Breast epithelium (tissue), 4 donors: ENCODE measurements at regions not wholly inside any gene's neighbourhood (a gene's known extent, or its start where the extent isn't known, plus 50 kb on each side); places are given as distances from the start of the nearest gene placed in this dataset.
A peak's percentile ranks its signal among the peaks of the same experiment; 100 is the strongest.

Source experiments
- DNase-seq, 2 donors: peaks; one replicate each; pipeline ENCODE4 v3.0.0-alpha.2; 2019; ENCODE audit warnings: low spot score in 2 of 2
- H3K27ac ChIP-seq, 2 donors: fragments of 200-600 bp; sonication (generic) in 1 of 2; one replicate each; pipeline ENCODE4 v1.5.1; 2016 to 2019; ENCODE audit warnings: mild to moderate bottlenecking in 1 of 2
- H3K27me3 ChIP-seq, 2 donors: fragments of 200-600 bp; sonication (generic) in 1 of 2; one replicate each; pipeline versions ENCODE4 v1.5.1 to v1.6.0; 2017 to 2019; ENCODE audit warnings: control low read depth in 1 of 2, mild to moderate bottlenecking in 1 of 2
- H3K36me3 ChIP-seq: fragments of 200-600 bp; one replicate; pipeline ENCODE4 v1.5.1; 2019
- H3K4me1 ChIP-seq, 2 donors: fragments of 200-600 bp; sonication (generic); one replicate each; pipeline ENCODE4 v1.5.1; 2016 to 2019; ENCODE audit warnings: control low read depth in 1 of 2
- H3K4me3 ChIP-seq, 3 donors: fragments of 200-600 bp; sonication (generic); 1 replicate in 2 of 3; 2 replicates in 1 of 3; pipeline ENCODE4 v1.5.1; 2016 to 2019; ENCODE audit warnings: mild to moderate bottlenecking in 3 of 3, moderate library complexity in 2 of 3
- H3K9me3 ChIP-seq, 2 donors: fragments of 200-600 bp; sonication (generic) in 1 of 2; one replicate each; pipeline ENCODE4 v1.5.1; 2016 to 2019; ENCODE audit warnings: control low read depth in 1 of 2
- CTCF ChIP-seq, 3 donors: fragments of 450-650 bp; IDR thresholded peaks; one replicate each; pipeline ENCODE4 v1.5.1; 2016 to 2017; ENCODE audit warnings: antibody characterized with exemption in 3 of 3, mild to moderate bottlenecking in 3 of 3, moderate library complexity in 3 of 3
- POLR2A ChIP-seq: fragments of 450-650 bp; IDR thresholded peaks from one replicate; pipeline ENCODE4 v1.6.1; 2016; ENCODE audit warnings: antibody characterized with exemption, mild to moderate bottlenecking, moderate library complexity
- POLR2AphosphoS5 ChIP-seq, 3 donors: sonication (generic); formaldehyde crosslinking; IDR thresholded peaks; one replicate each; pipeline ENCODE4 v1.6.1; 2017; ENCODE audit warnings: antibody characterized with exemption in 3 of 3
- intact Hi-C: fragments of 100-400 bp; cut with DNase I; formaldehyde crosslinking; loops from one replicate; pipeline ENCODE4 v1.15.1; 2023; ENCODE audit warnings: low total_unique reads

GRCh38 chr1:55569417-55569816 lies 354.3 kb upstream of the USP24 start:
- DNase-seq: no peak
- Histone ChIP-seq H3K4me3 (no peak overlapping the region), H3K9me3 (peaks cover 0 to 3% of the 10 kb centered on the region in 2 donors), H3K27ac (no peak overlapping the region), H3K36me3 (no peaks in the 10 kb centered on the region), H3K27me3 (no peaks in the 10 kb centered on the region), H3K4me1 (no peaks in the 10 kb centered on the region)
- TF ChIP-seq CTCF (IDR thresholded peaks at IDR 0.05) (no peak), POLR2A (no peak), POLR2AphosphoS5 (IDR thresholded peaks at IDR 0.05) (no peak)
- intact Hi-C loops: no loop called here

GRCh38 chr1:55568732-55569131 lies 353.6 kb upstream of the USP24 start:
- no peaks in the 10 kb centered on the region for H3K4me1 ChIP-seq
- no peak overlapping the region for H3K27ac ChIP-seq
- no peaks in the 10 kb centered on the region for H3K27me3 ChIP-seq
- peaks cover 0 to 3% of the 10 kb centered on the region in 2 donors for H3K9me3 ChIP-seq
- H3K36me3 ChIP-seq: no peaks in the 10 kb centered on the region
- TF ChIP-seq POLR2A: no peak
- no peak for TF ChIP-seq POLR2AphosphoS5 (IDR thresholded peaks at IDR 0.05)
- no peak for TF ChIP-seq CTCF (IDR thresholded peaks at IDR 0.05)
- no peak for DNase-seq
- H3K4me3 ChIP-seq: no peak overlapping the region
- intact Hi-C loops: no loop called here

GRCh38 chr1:55560266-55560665 lies 345.1 kb upstream of the USP24 start:
- no peak overlapping the region for H3K4me3 ChIP-seq
- DNase-seq: no peak
- intact Hi-C loops: no loop called here
- no peaks in the 10 kb centered on the region for H3K36me3 ChIP-seq
- no peak for TF ChIP-seq POLR2AphosphoS5 (IDR thresholded peaks at IDR 0.05)
- no peak for TF ChIP-seq POLR2A
- no peak for TF ChIP-seq CTCF (IDR thresholded peaks at IDR 0.05)
- no peaks in the 10 kb centered on the region for H3K9me3 ChIP-seq
- H3K27ac ChIP-seq: peak overlapping the region in 1 of 2 donors; percentile 43
- H3K4me1 ChIP-seq: no peaks in the 10 kb centered on the region
- no peaks in the 10 kb centered on the region for H3K27me3 ChIP-seq

GRCh38 chr1:55559842-55560241 lies 344.7 kb upstream of the USP24 start:
- Histone ChIP-seq H3K27me3 (no peaks in the 10 kb centered on the region), H3K4me3 (no peak overlapping the region), H3K9me3 (no peaks in the 10 kb centered on the region), H3K27ac (peak overlapping the region in 1 of 2 donors; percentile 43), H3K36me3 (no peaks in the 10 kb centered on the region), H3K4me1 (no peaks in the 10 kb centered on the region)
- TF ChIP-seq CTCF (IDR thresholded peaks at IDR 0.05) (no peak), POLR2AphosphoS5 (IDR thresholded peaks at IDR 0.05) (no peak), POLR2A (no peak)
- DNase-seq: no peak
- intact Hi-C loops: no loop called here

- no peak for DNase-seq
- H3K4me3 ChIP-seq: no peak overlapping the region
- H3K4me1 ChIP-seq: no peaks in the 10 kb centered on the region
- H3K27ac ChIP-seq: peak overlapping the region in 1 of 2 donors; percentile 74
- H3K9me3 ChIP-seq: no peaks in the 10 kb centered on the region
- no peak for TF ChIP-seq CTCF (IDR thresholded peaks at IDR 0.05)
- TF ChIP-seq POLR2AphosphoS5 (IDR thresholded peaks at IDR 0.05): no peak
- TF ChIP-seq POLR2A: no peak
- no peaks in the 10 kb centered on the region for H3K36me3 ChIP-seq
- no peaks in the 10 kb centered on the region for H3K27me3 ChIP-seq
- intact Hi-C loops: no loop called here
Observed at GRCh38 chr1:55559161-55559611, 344.0 kb upstream of the USP24 start.
